ENCODE measurements at regions not wholly inside any gene's neighbourhood (a gene's known extent, or its start where the extent isn't known, plus 50 kb on each side); places are given as distances from the start of the nearest gene placed in this dataset.

DNA sequence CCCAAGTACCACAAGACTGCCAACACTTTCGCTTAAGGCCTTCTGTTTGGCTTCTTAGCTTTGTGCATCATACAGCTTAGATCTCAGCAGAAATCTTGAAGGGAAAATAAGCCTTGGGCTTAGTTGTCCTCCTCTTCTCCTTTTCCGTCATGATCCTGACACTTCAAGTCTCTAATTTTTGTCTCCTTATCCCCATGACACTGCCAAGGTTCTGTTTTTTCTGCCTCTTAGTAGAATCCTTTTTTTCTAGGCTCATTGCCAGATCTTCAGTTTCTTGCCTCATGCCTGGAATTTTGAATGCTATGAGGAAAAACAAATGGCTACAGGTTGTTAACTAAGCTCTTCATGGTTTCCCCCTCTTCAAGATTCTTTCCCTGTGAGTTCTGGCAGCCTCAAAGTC, 450.4 kb downstream of the LRFN5 start:
- DNase-seq, result no peak

- DNase-seq, result no peak
These were observed 440.9 kb downstream of the LRFN5 start for GRCh38 chr14:42047421-42048055.

- DNase-seq, result no peak
These were observed 438.7 kb downstream of the LRFN5 start for GRCh38 chr14:42045383-42045782.

DNA sequence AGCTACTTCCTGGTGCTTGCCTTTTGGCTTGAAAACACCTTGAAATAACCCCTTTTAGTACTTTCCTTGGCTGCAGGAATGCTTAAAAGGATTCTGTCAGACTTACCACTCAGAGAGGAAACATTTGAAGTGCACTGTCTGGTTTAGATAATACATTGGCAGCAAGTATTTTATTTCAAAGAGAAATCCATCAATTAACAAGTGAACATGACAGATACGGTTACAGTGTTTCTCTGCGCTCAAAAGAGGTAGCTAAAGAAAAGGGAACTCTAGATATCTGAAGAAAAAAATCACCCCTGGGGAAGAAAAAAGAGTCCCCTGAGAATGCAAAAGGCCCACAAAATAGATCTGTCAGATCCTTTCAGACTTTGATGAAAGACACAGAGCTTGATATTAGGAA, 421.9 kb downstream of the LRFN5 start:
- no peak for DNase-seq

- no peak for DNase-seq
These were observed 420.6 kb downstream of the LRFN5 start for GRCh38 chr14:42027271-42027670.

GRCh38 chr14:42023452-42023851, 416.8 kb downstream of the LRFN5 start:
- DNase-seq, result no peak

DNA sequence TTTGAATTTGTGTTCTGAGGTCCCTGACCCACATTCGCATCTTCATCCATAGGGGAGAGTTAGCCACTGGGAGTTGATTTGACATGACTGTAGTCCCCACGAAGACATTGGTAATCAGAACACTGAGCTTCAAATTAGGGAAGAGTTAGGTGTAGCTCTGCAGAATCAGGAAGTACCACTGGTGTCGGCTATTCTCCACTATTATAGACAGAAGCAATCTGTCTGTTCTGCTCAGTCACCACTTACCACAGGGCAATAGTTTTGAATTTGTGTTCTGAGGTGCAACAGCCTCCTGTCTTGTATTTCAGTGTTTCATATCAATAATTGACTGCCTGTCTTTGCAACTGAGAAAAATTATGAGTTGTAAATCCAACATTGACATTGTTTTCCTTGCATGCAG, 407.6 kb downstream of the LRFN5 start:
- DNase-seq, result no peak

DNA sequence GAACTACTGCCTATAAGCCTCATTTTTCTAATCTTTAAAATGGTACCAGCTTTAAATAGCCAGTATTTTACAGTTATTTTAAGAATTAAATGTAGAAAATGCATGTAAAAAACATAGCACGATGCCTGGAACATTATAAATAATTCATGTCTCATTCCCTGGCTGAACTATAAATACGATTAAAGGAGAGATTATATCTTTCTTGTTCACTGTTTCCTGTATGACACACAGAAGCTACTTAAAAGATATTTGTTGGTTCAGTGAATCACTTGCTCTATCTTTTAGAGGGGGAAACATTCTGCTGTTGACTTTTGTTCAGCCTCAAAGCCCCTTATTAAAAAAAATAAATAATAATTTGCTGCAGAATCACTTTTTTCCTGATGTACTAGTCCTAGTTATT, 406.9 kb downstream of the LRFN5 start:
- DNase-seq, result no peak

DNA sequence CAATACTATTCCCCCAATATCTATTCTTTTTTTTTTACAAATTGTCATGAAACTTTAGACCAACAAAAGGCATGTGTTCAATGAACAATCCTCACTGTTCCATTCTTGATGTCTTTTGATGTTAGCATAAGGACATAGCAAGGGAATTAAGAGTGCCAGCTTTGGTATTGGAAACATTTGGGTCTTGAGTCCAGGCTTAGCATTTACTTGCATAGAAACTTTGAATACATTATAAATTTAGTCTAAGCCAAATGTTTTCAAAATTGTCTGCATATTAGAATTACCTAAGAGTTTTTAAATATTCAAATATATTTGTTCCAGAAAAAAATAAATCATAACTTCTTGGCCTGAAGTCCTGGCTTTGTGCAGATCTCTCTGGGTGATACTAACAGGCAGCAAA, 406.5 kb downstream of the LRFN5 start:
- DNase-seq, result no peak

DNA sequence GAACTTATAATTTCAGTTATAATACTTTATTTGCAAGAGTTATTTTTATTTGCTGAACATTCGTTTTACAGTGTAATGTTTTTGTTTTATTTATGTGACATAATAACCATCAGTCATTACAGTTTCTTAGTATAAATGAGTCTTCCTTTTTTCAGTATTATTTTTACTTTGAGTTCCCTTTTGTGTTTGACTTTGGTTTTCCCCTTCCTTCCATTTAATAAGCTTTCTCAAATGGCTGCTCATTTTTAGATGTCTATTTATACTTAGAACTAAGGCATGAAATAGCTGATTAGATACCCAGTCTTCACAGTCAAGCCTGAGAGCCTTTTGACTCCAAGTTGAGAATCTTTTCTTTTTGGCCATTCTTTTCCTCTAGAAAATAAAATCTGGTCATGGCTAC, 404.5 kb downstream of the LRFN5 start:
- DNase-seq, result no peak

DNA sequence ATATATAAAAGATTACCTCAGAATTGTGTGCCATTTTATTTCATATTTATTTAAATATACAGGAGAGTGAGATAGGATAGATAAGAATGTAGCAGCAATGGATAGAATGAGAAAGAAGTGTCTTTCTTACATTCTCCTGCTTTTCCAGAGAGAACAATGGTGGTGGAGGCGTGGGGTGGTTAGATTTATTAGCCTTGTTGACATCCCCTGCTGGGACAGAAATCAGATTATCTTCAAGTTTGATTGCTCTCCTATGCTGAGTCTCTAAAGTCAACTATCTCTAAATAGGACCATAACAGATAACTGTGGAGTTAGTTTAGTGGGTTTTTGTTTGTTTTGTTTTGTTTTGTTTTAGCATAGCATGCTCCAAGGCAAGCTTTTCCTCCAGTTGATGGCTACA, 397.6 kb downstream of the LRFN5 start:
- DNase-seq, result no peak

GRCh38 chr14:42002141-42002540, 395.5 kb downstream of the LRFN5 start:
- no peak for DNase-seq

- DNase-seq, result no peak
These were observed 394.8 kb downstream of the LRFN5 start for GRCh38 chr14:42001431-42001830.

GRCh38 chr14:42000450-42000849, 393.8 kb downstream of the LRFN5 start:
- DNase-seq, result no peak

DNA sequence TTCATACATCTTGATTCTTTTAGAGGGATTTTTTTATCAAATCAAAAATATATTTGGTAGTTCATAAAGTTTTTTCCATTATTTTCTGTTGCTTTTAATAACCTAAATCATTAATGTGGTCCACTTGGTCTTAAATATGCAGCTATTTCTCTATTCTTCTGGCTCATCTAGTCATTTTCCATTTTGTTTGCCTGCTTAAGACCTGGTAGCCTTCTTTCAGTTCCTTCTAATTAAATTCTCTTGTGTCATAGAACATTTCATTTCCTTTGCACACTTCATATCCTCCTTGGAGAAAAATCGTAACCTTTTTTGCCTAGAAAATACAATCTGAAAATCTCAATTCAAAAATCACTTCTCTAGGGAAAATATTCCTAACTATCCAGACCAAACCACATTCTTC, 387.0 kb downstream of the LRFN5 start:
- no peak for DNase-seq

- no peak for DNase-seq
These were observed 380.0 kb downstream of the LRFN5 start for GRCh38 chr14:41986700-41987099.

DNA sequence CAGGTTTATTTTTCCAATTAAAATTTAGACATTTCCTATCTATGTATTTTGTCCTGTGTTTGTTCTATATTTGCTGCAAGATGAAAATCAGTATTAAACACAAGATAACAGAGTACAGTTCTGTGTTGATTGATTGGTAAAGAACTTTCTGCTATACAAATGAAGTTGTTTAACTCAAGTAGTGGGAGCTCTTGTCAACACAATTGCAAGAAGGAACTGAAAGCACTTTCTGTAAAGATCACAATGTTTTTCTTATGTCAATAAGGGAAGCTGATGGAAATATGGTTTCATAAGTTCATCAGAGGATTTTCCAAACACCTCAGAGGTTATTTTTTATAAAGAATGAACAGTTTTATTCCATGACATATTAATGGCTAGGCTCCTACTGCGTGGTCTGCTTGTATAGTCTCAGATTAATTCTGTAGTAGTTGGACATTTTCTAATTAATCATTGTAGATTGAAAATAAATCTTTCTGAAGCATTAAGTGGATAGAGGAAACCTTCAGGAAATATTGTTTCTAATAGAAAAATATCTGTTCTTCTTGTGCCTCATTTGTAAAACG, 379.5 kb downstream of the LRFN5 start:
- no peak for DNase-seq

- DNase-seq, result no peak
These were observed 366.5 kb downstream of the LRFN5 start for GRCh38 chr14:41973178-41973577.

DNA sequence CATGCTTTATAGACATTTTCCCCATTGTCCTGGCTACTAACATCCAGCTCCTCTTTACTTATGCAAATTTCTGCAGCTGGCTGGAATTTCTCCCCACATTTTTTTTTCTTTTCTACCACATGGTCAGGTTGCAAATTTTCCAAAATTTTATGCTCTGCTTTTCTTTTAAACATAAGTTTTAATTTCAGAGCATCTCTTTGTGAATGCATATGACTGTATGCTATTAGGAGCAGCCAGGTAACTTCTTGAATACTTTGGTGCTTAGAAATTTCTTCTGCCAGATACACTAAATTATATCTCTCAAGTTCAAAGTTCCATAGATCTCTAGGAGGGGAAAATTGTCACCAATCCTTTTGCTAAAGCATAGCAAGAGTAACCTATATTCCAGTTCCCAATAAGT, 365.9 kb downstream of the LRFN5 start:
- no peak for DNase-seq

DNA sequence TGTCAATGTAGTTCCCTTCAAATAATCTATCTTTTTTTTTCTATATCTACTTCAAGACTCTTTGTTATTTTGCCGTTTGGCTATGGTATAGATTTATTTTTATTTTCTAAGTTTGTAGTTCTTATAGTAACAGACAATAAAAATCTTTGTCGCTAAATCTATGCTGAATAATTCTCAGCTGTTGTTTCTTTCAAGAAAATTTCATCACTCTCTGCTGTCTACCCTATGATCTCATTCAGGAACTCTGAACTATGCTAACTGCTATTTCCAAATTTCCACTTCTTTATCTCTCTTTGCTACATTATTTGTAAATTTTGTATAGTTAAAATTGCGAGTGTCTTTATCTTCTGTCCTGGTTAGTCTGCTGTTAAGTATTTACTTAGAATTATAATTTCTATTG, 353.6 kb downstream of the LRFN5 start:
- DNase-seq, result peak; percentile 15

DNA sequence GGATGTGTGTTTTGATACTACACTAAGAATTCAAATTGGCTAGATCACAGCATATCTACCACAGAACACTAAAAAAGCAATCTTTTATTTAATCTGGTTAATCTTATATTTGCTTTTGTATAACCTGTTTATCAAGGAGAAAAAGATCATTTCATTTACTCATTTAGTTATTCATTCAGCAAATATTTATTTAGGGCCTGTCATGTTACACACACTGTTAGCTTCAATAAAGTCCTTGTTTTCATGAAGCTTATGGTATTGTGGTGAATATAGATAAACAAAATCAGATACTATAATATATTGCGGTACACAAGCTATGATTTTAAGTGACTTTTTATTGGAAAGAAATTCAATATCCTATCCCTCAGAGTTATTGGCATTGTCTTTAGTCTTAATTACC, 350.8 kb downstream of the LRFN5 start:
- no peak for DNase-seq
